ENCODE measurements at regions not wholly inside any gene's neighbourhood (a gene's known extent, or its start where the extent isn't known, plus 50 kb on each side); places are given as distances from the start of the nearest gene placed in this dataset.

- TF ChIP-seq CTCF (IDR thresholded peaks at IDR 0.05): no peak
- no peak for TF ChIP-seq POLR2A (IDR thresholded peaks at IDR 0.05)
These were observed 127.3 kb upstream of the MAGEB16 start for GRCh38 chrX:35670889-35671288.

All from adrenal gland (tissue), 5 donors.